ENCODE measurements at regions not wholly inside any gene's neighbourhood (a gene's known extent, or its start where the extent isn't known, plus 50 kb on each side); places are given as distances from the start of the nearest gene placed in this dataset.
"Not testable (repeated sequence)": the region's sequence is repeated elsewhere in the genome, so short reads cannot be mapped to it uniquely, and the experiment has no call there.

- no peak for ATAC-seq
These were observed 826.5 kb downstream of the KCNA4 start for GRCh38 chr11:29190313-29190712.

GRCh38 chr11:29187215-29187614 is 829.6 kb downstream of the KCNA4 start:
- no peak for ATAC-seq
- DNase-seq (ENCODE audit: low spot score) = no peak

More at GRCh38 chr11:29190313-29190712, 826.5 kb downstream of the KCNA4 start:
- DNase-seq (ENCODE audit: low spot score) = no peak

- ATAC-seq (no peak), DNase-seq (ENCODE audit: low spot score) (no peak)
These were observed 831.6 kb downstream of the KCNA4 start for GRCh38 chr11:29184939-29185890.

- no peak for DNase-seq (ENCODE audit: low spot score)
- no peak for ATAC-seq
These were observed 833.5 kb downstream of the KCNA4 start for GRCh38 chr11:29183301-29183700.

GRCh38 chr11:29173660-29174062 is 843.2 kb downstream of the KCNA4 start:
- ATAC-seq = no peak

GRCh38 chr11:29171360-29171950 is 845.4 kb downstream of the KCNA4 start:
- DNase-seq (ENCODE audit: low spot score) = no peak
- ATAC-seq = no peak

More at GRCh38 chr11:29173660-29174062, 843.2 kb downstream of the KCNA4 start:
- no peak for DNase-seq (ENCODE audit: low spot score)

- ATAC-seq (no peak), DNase-seq (ENCODE audit: low spot score) (no peak)
These were observed 850.5 kb downstream of the KCNA4 start for GRCh38 chr11:29166306-29166705.

- DNase-seq (ENCODE audit: low spot score) (no peak), ATAC-seq (no peak)
These were observed 853.6 kb downstream of the KCNA4 start for GRCh38 chr11:29163231-29163630.

GRCh38 chr11:29162491-29162890 is 854.3 kb downstream of the KCNA4 start:
- ATAC-seq = no peak

GRCh38 chr11:29161191-29161590 is 855.6 kb downstream of the KCNA4 start:
- no peak for ATAC-seq
- DNase-seq (ENCODE audit: low spot score) = no peak

More at GRCh38 chr11:29162491-29162890, 854.3 kb downstream of the KCNA4 start:
- DNase-seq (ENCODE audit: low spot score) = no peak

- DNase-seq (ENCODE audit: low spot score) = no peak
These were observed 857.0 kb downstream of the KCNA4 start for GRCh38 chr11:29159552-29160465.

GRCh38 chr11:29153078-29153477 is 863.8 kb downstream of the KCNA4 start:
- DNase-seq (ENCODE audit: low spot score) = no peak
- ATAC-seq = no peak

More at GRCh38 chr11:29159552-29160465, 857.0 kb downstream of the KCNA4 start:
- ATAC-seq = peak; percentile 94

- not testable (repeated sequence) for DNase-seq (ENCODE audit: low spot score)
- peak; percentile 53 for ATAC-seq
These were observed 874.3 kb downstream of the KCNA4 start for GRCh38 chr11:29142573-29142972.

GRCh38 chr11:29135504-29135903 is 881.3 kb downstream of the KCNA4 start:
- DNase-seq (ENCODE audit: low spot score) (no peak), ATAC-seq (no peak)

- ATAC-seq (no peak), DNase-seq (ENCODE audit: low spot score) (no peak)
These were observed 885.8 kb downstream of the KCNA4 start for GRCh38 chr11:29131055-29131454.

GRCh38 chr11:29129844-29130243 is 887.0 kb downstream of the KCNA4 start:
- no peak for ATAC-seq
- no peak for DNase-seq (ENCODE audit: low spot score)

- no peak for ATAC-seq
- DNase-seq (ENCODE audit: low spot score) = no peak
These were observed 889.4 kb downstream of the KCNA4 start for GRCh38 chr11:29127461-29127860.

GRCh38 chr11:29125606-29126005 is 891.2 kb downstream of the KCNA4 start:
- DNase-seq (ENCODE audit: low spot score) (no peak), ATAC-seq (no peak)

- ATAC-seq (no peak), DNase-seq (ENCODE audit: low spot score) (no peak)
These were observed 892.4 kb downstream of the KCNA4 start for GRCh38 chr11:29124470-29124869.

GRCh38 chr11:29119707-29120618 is 896.9 kb downstream of the KCNA4 start:
- DNase-seq (ENCODE audit: low spot score) = no peak
- no peak for ATAC-seq
